Choroid plexus epithelial cell (primary cell): ENCODE measurements at regions not wholly inside any gene's neighbourhood (a gene's known extent, or its start where the extent isn't known, plus 50 kb on each side); places are given as distances from the start of the nearest gene placed in this dataset.

ENCODE experiments used
- DNase-seq: peaks from one replicate; pipeline ENCODE4 v3.0.0-alpha.2; 2010; ENCODE audit warnings: low read depth
- H3K4me3 ChIP-seq: 2 replicates; pipeline ENCODE4 v1.5.1; 2011; ENCODE audit warnings: low read depth, mild to moderate bottlenecking, control low read depth, low read length, moderate library complexity
- TF ChIP-seq, protein P1 (sequence below): conservative IDR thresholded peaks from 2 replicates; pipeline ENCODE4 v1.5.1; 2011; ENCODE audit warnings: low read depth, mild to moderate bottlenecking, control low read depth, inconsistent platforms, low read length, moderate library complexity

DNA sequence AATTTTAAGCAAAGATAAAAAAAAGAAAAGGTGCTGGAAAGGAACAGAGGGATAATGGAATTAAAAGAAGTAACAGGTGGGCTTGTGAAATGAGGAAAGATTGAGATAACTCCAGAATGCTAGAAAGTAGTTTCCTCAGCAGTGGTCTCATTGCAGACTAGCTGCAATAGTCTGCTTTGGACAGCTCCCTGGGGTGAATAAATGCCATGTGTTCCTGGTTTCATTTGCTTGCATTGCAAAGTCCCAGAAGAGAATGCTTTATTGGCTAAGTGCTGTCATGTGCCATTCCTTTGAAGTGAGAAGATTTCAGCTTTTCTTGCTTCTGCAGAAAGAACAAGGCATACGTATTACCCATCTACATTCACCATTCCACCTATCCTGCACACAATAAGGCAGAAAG lies 478.8 kb upstream of the RAG2 start:
- peak; percentile 0 for DNase-seq
- no peak overlapping the region for H3K4me3 ChIP-seq
- TF ChIP-seq, protein P1, sequence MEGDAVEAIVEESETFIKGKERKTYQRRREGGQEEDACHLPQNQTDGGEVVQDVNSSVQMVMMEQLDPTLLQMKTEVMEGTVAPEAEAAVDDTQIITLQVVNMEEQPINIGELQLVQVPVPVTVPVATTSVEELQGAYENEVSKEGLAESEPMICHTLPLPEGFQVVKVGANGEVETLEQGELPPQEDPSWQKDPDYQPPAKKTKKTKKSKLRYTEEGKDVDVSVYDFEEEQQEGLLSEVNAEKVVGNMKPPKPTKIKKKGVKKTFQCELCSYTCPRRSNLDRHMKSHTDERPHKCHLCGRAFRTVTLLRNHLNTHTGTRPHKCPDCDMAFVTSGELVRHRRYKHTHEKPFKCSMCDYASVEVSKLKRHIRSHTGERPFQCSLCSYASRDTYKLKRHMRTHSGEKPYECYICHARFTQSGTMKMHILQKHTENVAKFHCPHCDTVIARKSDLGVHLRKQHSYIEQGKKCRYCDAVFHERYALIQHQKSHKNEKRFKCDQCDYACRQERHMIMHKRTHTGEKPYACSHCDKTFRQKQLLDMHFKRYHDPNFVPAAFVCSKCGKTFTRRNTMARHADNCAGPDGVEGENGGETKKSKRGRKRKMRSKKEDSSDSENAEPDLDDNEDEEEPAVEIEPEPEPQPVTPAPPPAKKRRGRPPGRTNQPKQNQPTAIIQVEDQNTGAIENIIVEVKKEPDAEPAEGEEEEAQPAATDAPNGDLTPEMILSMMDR = no peak

DNA sequence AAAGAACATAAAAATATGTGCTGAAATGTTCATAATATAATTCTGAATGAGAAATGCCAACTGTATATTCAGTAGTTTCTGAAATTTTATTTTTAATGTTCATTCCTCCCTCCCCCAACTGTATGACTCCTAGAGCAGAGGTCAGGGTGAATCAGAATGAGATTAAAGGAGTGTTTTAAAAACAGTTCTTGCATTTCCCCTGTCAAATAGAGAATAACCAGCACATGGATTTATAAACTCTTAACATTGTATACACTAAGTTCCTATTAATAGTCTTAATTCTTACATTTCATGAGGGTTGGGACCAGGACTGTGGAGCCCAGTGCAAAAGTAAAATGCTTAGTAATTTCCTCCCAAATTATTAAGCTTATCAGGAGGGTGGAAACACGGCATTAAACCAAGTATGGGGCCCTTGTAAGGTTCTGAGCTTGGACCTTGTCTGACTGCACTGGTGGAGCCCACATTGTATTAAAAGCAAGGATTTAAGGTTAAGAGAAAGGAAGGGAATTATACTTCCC lies 474.6 kb upstream of the RAG2 start:
- TF ChIP-seq, protein P1 = no peak

DNA sequence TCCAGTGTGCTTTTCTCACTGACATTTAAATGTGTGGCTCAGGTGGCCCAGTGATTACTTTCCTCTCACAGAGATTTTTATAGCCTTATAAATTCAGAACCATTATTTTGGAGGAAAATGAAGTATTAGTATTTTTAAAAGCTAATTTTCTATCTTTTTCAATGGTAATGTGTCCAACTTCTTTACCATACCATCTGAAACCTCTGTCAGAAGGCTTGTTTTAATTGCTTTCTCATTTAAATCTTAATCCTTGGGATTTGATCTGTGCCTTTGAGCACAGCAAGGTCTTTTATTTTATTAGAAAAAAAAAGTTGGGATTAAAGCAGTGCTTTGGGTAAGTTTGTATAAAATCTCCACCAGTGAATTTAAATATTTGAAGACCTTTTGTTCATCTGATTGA lies 452.3 kb upstream of the RAG2 start:
- H3K4me3 ChIP-seq = no peak overlapping the region
- DNase-seq = no peak
- TF ChIP-seq, protein P1 = no peak

More for the DNA sequence above, 474.6 kb upstream of the RAG2 start:
- no peak for DNase-seq
- no peak overlapping the region for H3K4me3 ChIP-seq

DNA sequence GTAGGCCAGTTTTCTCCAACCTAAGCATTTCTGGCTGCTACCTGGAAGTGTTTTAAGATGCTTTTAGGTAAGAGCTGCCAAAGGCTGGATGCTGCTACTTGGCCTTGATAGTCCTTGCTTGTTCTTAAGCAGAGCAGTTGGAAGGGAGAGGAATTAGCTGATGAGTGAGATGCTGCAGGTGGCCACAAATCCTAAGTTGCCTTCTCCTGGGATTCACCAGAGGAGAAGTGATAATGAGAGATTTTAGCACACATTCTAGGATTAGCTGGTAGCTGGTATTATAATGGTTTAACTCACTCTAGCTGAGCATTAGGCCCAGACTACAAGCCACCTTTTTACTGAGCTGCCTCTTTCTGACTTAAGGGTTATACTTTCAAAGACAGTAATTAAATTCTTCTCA lies 442.9 kb upstream of the RAG2 start:
- DNase-seq = no peak
- TF ChIP-seq, protein P1 = no peak
- H3K4me3 ChIP-seq = no peak overlapping the region

DNA sequence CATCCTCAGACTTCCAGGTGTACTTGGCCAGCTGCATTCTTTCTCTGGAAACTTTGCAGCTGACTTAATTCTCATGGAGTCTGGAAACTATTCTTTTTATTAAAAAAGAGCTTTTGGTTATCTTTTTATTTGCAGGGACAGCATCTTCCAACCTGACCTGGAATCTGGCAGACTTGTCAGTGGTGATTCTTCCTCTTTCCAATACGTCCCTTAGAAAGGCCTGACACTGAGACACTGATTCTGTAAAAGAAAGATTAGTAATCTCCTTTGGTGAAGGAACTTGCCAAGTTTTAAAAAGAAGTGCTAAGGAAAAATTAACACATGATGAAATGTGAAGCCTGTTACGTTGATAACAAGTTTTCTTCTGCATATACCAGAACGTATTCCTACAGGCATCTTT lies 440.9 kb upstream of the RAG2 start:
- H3K4me3 ChIP-seq = no peak overlapping the region
- no peak for DNase-seq
- TF ChIP-seq, protein P1 = no peak

DNA sequence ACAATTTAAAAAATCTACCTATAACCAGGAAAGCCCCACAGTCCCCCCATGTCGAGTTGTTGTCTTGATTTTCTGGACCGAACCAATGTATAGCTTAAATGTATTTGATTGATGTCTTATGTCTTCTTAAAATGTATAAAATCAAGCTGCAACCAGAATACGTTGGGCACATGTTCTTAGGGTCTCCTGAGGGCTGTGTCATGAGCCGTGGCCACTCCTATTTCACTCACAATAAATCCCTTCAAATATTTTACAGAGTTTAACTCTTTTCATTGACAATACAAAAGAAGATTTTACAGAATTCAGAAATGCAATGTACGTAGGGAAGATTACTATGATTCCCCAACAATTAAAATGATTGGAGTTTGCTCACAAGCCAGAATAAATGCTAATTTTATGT lies 428.7 kb upstream of the RAG2 start:
- no peak overlapping the region for H3K4me3 ChIP-seq
- TF ChIP-seq, protein P1 = no peak
- DNase-seq = no peak

DNA sequence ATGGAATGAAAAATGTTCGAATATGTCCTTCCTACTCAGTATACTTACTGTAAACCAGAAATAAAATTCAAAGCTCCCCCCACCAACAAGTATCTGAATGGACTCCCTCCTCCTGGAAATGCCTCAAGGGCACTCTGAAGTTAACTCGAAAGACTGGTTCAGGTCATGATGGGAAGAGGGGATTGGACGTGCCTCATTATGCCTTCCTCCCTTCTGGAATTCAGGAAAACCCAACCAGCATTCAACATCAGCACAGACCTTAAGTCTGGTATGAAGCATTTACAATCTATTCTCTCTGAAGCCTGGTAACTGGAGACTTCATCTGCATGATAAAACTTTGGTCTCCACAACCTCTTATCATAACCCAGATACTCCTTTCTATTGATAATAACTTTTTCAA lies 428.3 kb upstream of the RAG2 start:
- DNase-seq = no peak
- TF ChIP-seq, protein P1 = no peak
- no peak overlapping the region for H3K4me3 ChIP-seq
